Pancreas (tissue), 10 donors: ENCODE measurements at regions not wholly inside any gene's neighbourhood (a gene's known extent, or its start where the extent isn't known, plus 50 kb on each side); places are given as distances from the start of the nearest gene placed in this dataset.

Experiments used
- ATAC-seq, 4 donors: fragments of 200-7000 bp; cut with Tn5 transposase; one replicate each; pipeline versions ENCODE4 v1.8.0 to v1.9.1; 2020; ENCODE audit warnings: mild to moderate bottlenecking in 4 of 4, moderate library complexity in 4 of 4
- DNase-seq, 6 donors: peaks; one replicate each; pipeline ENCODE4 v3.0.0-alpha.2; 2020
- FAIRE-seq: peaks from 2 replicates; lab custom pipeline; 2012; peaks lifted over from hg19 to GRCh38; lab: Jason Lieb, UNC
- H3K27ac ChIP-seq, 4 donors: fragments of 200-600 bp; sonication (generic); 1 replicate in 3 of 4; 2 replicates in 1 of 4; pipeline versions ENCODE4 v1.5.0 to v1.8.0; 2020
- H3K27me3 ChIP-seq, 4 donors: fragments of 200-600 bp; one replicate each; pipeline ENCODE4 v1.8.0; 2021
- H3K36me3 ChIP-seq, 3 donors: fragments of 200-600 bp; sonication (generic) in 1 of 3; one replicate each; pipeline versions ENCODE4 v1.5.0 to v1.8.0; 2020 to 2021
- H3K4me1 ChIP-seq, 3 donors: fragments of 200-600 bp; one replicate each; pipeline ENCODE4 v1.8.0; 2021
- H3K4me3 ChIP-seq, 4 donors: fragments of 200-600 bp; sonication (generic) in 2 of 4; one replicate each; pipeline versions ENCODE4 v1.5.0 to v1.8.0; 2020 to 2021
- H3K9me3 ChIP-seq, 4 donors: fragments of 200-600 bp; one replicate each; pipeline ENCODE4 v1.8.0; 2021
- whole genome bisulfite sequencing, 2 donors: extraction: QIAGEN DNeasy Blood & Tissue Kit; methylation state at CpG; one replicate each; pipeline ENCODE4 v1.1.7; 2013; 5-methylcytosine and 5-hydroxymethylcytosine counted together
- intact Hi-C, 3 donors: fragments of 100-400 bp; cut with DNase I; formaldehyde crosslinking; loops; one replicate each; pipeline versions ENCODE4 v1.11.1 to v1.14.2; 2022
- TF ChIP-seq, protein P1 (sequence below), 4 donors: fragments of 200-600 bp; sonication (generic) in 3 of 4; IDR thresholded peaks; one replicate each; pipeline versions ENCODE4 v1.5.0 to v1.8.0; 2021; ENCODE audit warnings: antibody characterized with exemption in 4 of 4
- donor health status: healthy with polysubstance abuse.
- donor health status: DM: no; HTN: no; CAD: no; lungs with moderate emphysema.
- donor health status: DM: no; HTN: no; CAD: no.
- donor health status: control.
- donor health status: control.
- donor health status: Bipolar disorder and iron deficiency.
- donor health status: DM: yes; HTN: yes; CAD: no.
- donor health status: DM: no; HTN: no; CAD: no.
- donor health status: DM: no; HTN: no; CAD: no.
- donor health status: DM: yes; HTN: yes; CAD: no.

DNA sequence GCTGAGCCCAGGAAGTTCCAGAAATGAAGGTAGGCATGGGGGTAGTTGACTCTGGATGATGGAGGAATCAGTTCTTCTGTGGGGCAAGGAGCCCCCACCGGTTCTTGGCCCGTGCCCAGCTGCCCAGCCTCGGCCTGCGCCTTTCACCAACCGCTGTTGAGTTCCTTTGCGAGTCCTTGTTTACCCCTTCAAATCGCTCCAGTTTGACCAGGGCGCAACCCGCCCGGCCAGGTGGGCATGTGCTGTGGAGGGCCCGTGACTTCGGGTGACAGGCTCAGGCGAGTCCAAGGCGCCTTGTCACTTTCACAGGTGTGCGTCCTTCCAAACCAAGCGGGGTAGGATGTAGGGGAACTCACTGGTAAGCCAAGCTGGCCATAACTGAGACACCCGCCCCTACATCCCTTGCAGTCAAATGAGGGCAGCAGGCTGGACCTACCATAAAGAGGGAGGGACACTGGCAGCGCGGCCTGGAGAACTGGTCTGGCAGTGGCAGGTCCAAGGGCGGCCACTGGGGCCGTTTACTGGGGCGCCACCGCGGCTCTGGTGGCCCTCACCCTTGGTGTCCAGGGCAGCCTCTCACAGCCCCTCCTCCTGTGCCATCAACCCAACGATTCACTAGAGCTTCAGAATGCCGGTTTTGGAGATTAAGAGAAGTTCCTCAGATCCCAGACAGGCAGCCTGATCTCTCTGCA is 160.3 kb upstream of the ZIC3 start:
- intact Hi-C loops = no loop called here
- 74 to 75% methylated on average over 26 of the region's 26 CpGs for WGBS, 2 donors
- no peak for DNase-seq
- ATAC-seq = no peak
- Histone ChIP-seq H3K27ac (no peak overlapping the region), H3K4me3 (no peak overlapping the region), H3K36me3 (no peaks in the 10 kb centered on the region), H3K9me3 (no peaks in the 10 kb centered on the region), H3K27me3 (no peaks in the 10 kb centered on the region), H3K4me1 (no peaks in the 10 kb centered on the region)
- TF ChIP-seq, protein P1, sequence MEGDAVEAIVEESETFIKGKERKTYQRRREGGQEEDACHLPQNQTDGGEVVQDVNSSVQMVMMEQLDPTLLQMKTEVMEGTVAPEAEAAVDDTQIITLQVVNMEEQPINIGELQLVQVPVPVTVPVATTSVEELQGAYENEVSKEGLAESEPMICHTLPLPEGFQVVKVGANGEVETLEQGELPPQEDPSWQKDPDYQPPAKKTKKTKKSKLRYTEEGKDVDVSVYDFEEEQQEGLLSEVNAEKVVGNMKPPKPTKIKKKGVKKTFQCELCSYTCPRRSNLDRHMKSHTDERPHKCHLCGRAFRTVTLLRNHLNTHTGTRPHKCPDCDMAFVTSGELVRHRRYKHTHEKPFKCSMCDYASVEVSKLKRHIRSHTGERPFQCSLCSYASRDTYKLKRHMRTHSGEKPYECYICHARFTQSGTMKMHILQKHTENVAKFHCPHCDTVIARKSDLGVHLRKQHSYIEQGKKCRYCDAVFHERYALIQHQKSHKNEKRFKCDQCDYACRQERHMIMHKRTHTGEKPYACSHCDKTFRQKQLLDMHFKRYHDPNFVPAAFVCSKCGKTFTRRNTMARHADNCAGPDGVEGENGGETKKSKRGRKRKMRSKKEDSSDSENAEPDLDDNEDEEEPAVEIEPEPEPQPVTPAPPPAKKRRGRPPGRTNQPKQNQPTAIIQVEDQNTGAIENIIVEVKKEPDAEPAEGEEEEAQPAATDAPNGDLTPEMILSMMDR (IDR thresholded peaks at IDR 0.05) = no peak
- no peak for FAIRE-seq

DNA sequence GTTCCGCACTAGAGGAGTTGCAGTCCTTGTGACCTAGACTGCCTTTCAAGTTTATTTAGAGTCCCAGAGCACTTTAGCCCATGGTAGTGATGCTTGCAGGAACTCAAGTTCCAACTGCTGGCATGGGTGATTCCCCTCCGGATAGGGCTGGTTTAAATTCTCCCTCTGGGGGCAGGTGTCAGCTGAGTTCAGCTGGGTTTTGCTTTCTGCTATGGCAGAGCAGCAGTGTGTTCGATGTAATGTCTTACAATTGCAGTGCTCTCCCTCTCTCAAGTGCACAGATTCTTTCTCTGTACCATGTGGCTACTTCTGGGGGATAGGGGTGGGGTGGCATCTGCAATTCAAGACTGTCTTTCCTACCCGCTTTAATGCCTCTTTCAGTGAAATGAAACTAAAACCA is 164.8 kb upstream of the ZIC3 start:
- Histone ChIP-seq H3K9me3 (no peaks in the 10 kb centered on the region), H3K4me3 (no peak overlapping the region), H3K27ac (no peak overlapping the region), H3K4me1 (no peaks in the 10 kb centered on the region), H3K27me3 (peaks cover 0 to 10% (median 0%) of the 10 kb centered on the region in 4 donors), H3K36me3 (no peaks in the 10 kb centered on the region)
- WGBS, 2 donors = 46 to 51% methylated on average over 4 of the region's 4 CpGs
- TF ChIP-seq, protein P1 (IDR thresholded peaks at IDR 0.05) = no peak
- ATAC-seq (no peak), FAIRE-seq (no peak), DNase-seq (no peak)
- intact Hi-C loops = no loop called here

GRCh38 chrX:137387646-137388045 is 178.3 kb upstream of the ZIC3 start:
- Histone ChIP-seq H3K27ac (no peak overlapping the region), H3K27me3 (peaks cover 0 to 12% (median 1%) of the 10 kb centered on the region in 4 donors), H3K9me3 (no peaks in the 10 kb centered on the region), H3K4me3 (no peak overlapping the region), H3K36me3 (no peaks in the 10 kb centered on the region), H3K4me1 (no peaks in the 10 kb centered on the region)
- intact Hi-C loops = no loop called here
- ATAC-seq (no peak), FAIRE-seq (no peak), DNase-seq (no peak)
- TF ChIP-seq, protein P1 (IDR thresholded peaks at IDR 0.05) = no peak
- 64 to 77% methylated on average over 2 of the region's 2 CpGs for WGBS, 2 donors

- DNase-seq (no peak), FAIRE-seq (no peak), ATAC-seq (no peak)
- H3K4me3 ChIP-seq = no peak overlapping the region
- peaks cover 0 to 22% (median 0%) of the 10 kb centered on the region in 4 donors for H3K27me3 ChIP-seq
- WGBS, 2 donors = 24 to 42% methylated on average over 3 of the region's 3 CpGs
- no peak overlapping the region for H3K27ac ChIP-seq
- H3K36me3 ChIP-seq = no peaks in the 10 kb centered on the region
- H3K4me1 ChIP-seq = no peaks in the 10 kb centered on the region
- intact Hi-C loops = no loop called here
- H3K9me3 ChIP-seq = no peaks in the 10 kb centered on the region
- TF ChIP-seq, protein P1 (IDR thresholded peaks at IDR 0.05) = no peak
Observed at GRCh38 chrX:137366018-137366633, 199.8 kb upstream of the ZIC3 start.

- TF ChIP-seq, protein P1 (IDR thresholded peaks at IDR 0.05) = no peak
- H3K4me1 ChIP-seq = no peaks in the 10 kb centered on the region
- intact Hi-C loops = no loop called here
- ATAC-seq (no peak), DNase-seq (no peak), FAIRE-seq (no peak)
- H3K9me3 ChIP-seq = no peaks in the 10 kb centered on the region
- H3K36me3 ChIP-seq = no peaks in the 10 kb centered on the region
- H3K27me3 ChIP-seq = peaks cover 0 to 22% (median 0%) of the 10 kb centered on the region in 4 donors
- H3K4me3 ChIP-seq = no peak overlapping the region
- WGBS, 2 donors = 48 to 50% methylated on average over 1 of the region's 1 CpG
- H3K27ac ChIP-seq = no peak overlapping the region
Observed at GRCh38 chrX:137363559-137363958, 202.4 kb upstream of the ZIC3 start.
